H1 (cell line): ENCODE measurements at regions not wholly inside any gene's neighbourhood (a gene's known extent, or its start where the extent isn't known, plus 50 kb on each side); places are given as distances from the start of the nearest gene placed in this dataset.

Source experiments
- CTCF ChIP-seq, 3 experiments: IDR thresholded peaks; 1 replicate in 2 of 3; 2 replicates in 1 of 3; pipeline versions ENCODE4 v1.5.1 to v1.6.1; 2011; ENCODE audit warnings: low read length in 3 of 3, mild to moderate bottlenecking in 3 of 3, inconsistent platforms in 2 of 3, low read depth in 1 of 3, moderate library complexity in 1 of 3; ENCODE audit not compliant: insufficient read depth in 1 of 3; ENCODE audit errors: control extremely low read depth in 1 of 3
- EZH2 ChIP-seq: fragments of 200-600 bp; sonication (generic); IDR thresholded peaks from 2 replicates; pipeline ENCODE4 v1.7.1; 2012; ENCODE audit warnings: low read depth, mild to moderate bottlenecking, moderate library complexity, low read length, inconsistent platforms; ENCODE audit not compliant: severe bottlenecking
- GABPA ChIP-seq: IDR thresholded peaks from 2 replicates; pipeline ENCODE4 v1.6.1; 2011; ENCODE audit warnings: mild to moderate bottlenecking, low read length, moderate library complexity, borderline replicate concordance; ENCODE audit not compliant: insufficient read depth
- MAFK ChIP-seq: IDR thresholded peaks from 2 replicates; pipeline ENCODE4 v1.6.1; 2012; ENCODE audit warnings: low read depth, mild to moderate bottlenecking, improper control_type of control experiment, low read length
- NRF1 ChIP-seq: IDR thresholded peaks from 2 replicates; pipeline ENCODE4 v1.6.1; 2011; ENCODE audit warnings: mild to moderate bottlenecking, low read depth, low read length, improper control_type of control experiment
- SIX5 ChIP-seq: IDR thresholded peaks from 2 replicates; pipeline ENCODE4 v1.6.1; 2011; ENCODE audit warnings: mild to moderate bottlenecking, low read depth, low read length

DNA sequence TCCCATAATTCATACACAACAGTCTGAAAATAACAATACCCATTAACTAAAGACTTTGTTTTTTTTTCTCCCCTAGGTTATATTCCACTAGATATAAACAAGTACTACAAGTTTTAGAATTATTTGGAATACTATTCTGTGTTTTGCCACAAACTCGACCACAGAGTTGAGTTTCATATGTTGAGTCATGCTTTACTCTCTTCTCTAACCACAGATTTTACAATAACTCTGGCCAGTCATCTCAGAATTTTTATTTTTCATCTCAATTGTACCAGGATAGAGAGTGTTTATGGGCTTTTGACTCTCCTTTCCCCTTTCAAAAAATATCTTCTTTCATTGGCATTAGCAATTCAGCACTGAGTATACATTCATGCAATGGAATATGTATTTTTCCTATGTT lies 348.7 kb upstream of the GALNT5 start:
- TF ChIP-seq NRF1: no peak
- no peak for TF ChIP-seq SIX5
- no peak for TF ChIP-seq EZH2
- TF ChIP-seq CTCF (IDR thresholded peaks at IDR 0.05; ENCODE audit: control extremely low read depth in 1 of 3, insufficient read depth in 1 of 3, low read depth in 1 of 3, low read length in 3 of 3): no peak
- no peak for TF ChIP-seq MAFK
- no peak for TF ChIP-seq GABPA
